Cardiac muscle cell (in vitro differentiated cells and primary cell): ENCODE measurements at regions not wholly inside any gene's neighbourhood (a gene's known extent, or its start where the extent isn't known, plus 50 kb on each side); places are given as distances from the start of the nearest gene placed in this dataset.

Experiments
- DNase-seq, 2 donors: peaks; one replicate each; pipeline versions ENCODE4 v3.0.0 to v3.0.0-alpha.2; 2010 to 2017; ENCODE audit warnings: low read depth in 1 of 2, low spot score in 1 of 2
- H3K27ac ChIP-seq: fragments of 200-600 bp; sonication (generic); 2 replicates; pipeline ENCODE4 v1.5.1; 2016
- H3K27me3 ChIP-seq: fragments of 200-600 bp; sonication (generic); 2 replicates; pipeline ENCODE4 v1.6.0; 2016; ENCODE audit warnings: control low read depth
- H3K36me3 ChIP-seq: fragments of 200-600 bp; sonication (generic); 2 replicates; pipeline ENCODE4 v1.5.1; 2016; ENCODE audit warnings: control low read depth
- H3K4me1 ChIP-seq: fragments of 200-600 bp; sonication (generic); 2 replicates; pipeline ENCODE4 v1.8.1; 2017; ENCODE audit warnings: low read depth, mild to moderate bottlenecking, mixed run types
- H3K4me3 ChIP-seq: fragments of 200-600 bp; sonication (generic); 2 replicates; pipeline ENCODE4 v1.5.1; 2016; ENCODE audit warnings: mild to moderate bottlenecking
- H3K9me3 ChIP-seq: fragments of 200-600 bp; sonication (generic); 2 replicates; pipeline ENCODE4 v1.5.1; 2017; ENCODE audit warnings: low read depth, mild to moderate bottlenecking, control low read depth
- TF ChIP-seq, protein P1 (sequence below): IDR thresholded peaks from 2 replicates; pipeline ENCODE4 v1.5.1; 2012; ENCODE audit warnings: low read depth, mild to moderate bottlenecking, low read length

DNA sequence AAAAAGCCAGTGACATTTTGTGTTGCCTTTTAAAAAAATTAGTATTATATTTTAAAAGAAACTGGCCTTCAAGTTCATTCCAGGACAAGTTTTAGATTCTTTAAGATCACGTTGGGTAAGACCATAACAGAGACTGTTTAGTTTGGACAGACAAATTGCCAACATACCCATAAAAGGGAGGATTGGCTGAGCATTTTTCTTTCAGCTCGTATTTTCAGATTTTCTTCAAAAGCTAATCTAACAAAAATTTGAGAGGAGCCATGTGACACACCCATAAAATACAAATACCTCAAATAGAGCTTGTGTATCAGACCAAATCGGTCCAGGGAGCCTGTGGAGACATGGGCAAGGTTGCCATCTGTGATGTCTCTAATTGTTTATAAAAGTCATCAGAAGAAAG is 74.6 kb upstream of the C1QTNF7 start:
- TF ChIP-seq, protein P1, sequence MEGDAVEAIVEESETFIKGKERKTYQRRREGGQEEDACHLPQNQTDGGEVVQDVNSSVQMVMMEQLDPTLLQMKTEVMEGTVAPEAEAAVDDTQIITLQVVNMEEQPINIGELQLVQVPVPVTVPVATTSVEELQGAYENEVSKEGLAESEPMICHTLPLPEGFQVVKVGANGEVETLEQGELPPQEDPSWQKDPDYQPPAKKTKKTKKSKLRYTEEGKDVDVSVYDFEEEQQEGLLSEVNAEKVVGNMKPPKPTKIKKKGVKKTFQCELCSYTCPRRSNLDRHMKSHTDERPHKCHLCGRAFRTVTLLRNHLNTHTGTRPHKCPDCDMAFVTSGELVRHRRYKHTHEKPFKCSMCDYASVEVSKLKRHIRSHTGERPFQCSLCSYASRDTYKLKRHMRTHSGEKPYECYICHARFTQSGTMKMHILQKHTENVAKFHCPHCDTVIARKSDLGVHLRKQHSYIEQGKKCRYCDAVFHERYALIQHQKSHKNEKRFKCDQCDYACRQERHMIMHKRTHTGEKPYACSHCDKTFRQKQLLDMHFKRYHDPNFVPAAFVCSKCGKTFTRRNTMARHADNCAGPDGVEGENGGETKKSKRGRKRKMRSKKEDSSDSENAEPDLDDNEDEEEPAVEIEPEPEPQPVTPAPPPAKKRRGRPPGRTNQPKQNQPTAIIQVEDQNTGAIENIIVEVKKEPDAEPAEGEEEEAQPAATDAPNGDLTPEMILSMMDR: no peak
- H3K27ac ChIP-seq: no peak overlapping the region

DNA sequence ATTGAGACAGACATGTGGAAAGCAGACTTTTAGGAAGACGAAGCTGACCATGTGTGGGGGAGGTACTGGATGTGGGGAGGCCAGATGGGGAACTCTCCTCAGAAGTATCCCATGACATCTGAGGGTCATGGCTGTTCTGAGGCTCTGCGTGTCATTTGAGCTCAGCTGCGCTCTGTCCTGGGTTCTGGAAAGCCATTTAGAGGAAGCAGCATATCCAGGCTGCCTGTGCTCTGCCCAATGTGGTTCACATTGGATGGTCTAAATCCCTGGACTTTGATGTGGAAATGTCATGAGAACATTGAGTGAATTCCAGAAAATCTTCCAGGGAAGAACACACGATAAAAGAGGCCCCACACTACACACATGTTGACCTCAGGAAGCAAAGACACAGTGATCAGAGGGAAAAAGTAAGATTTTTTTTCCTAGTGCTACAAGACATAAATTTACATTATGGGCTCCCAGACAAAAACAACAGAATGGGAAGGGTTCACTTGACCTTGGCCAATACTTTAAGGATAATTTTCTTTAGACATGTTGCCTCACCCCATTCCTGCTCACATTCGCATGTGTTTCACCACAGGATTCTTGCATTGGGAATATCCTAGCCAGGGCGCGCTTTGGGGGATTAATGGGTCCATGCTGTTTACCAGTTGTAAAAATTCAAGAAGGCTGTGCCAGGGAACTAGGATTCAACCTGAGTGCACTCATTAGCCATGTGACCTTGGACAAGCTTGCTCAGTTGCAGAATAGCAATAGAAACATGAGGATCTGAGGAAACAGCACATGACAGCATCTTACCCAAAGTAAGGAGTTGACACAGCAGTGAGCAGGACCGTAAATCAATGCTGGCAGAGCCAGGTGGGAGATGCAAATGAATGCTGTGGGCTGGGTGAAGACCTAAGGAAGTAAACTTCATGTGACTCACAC is 73.2 kb upstream of the C1QTNF7 start:
- Histone ChIP-seq H3K36me3 (no peaks in the 10 kb centered on the region), H3K4me3 (no peak overlapping the region), H3K27ac (no peak overlapping the region), H3K4me1 (no peaks in the 10 kb centered on the region), H3K9me3 (no peaks in the 10 kb centered on the region), H3K27me3 (no peaks in the 10 kb centered on the region)
- TF ChIP-seq, protein P1: no peak
- no peak for DNase-seq

More for the DNA sequence above, 74.6 kb upstream of the C1QTNF7 start:
- H3K9me3 ChIP-seq: no peaks in the 10 kb centered on the region
- peaks cover 11% of the 10 kb centered on the region for H3K4me1 ChIP-seq
- no peak for DNase-seq
- H3K27me3 ChIP-seq: no peaks in the 10 kb centered on the region
- no peak overlapping the region for H3K4me3 ChIP-seq
- H3K36me3 ChIP-seq: no peaks in the 10 kb centered on the region

DNA sequence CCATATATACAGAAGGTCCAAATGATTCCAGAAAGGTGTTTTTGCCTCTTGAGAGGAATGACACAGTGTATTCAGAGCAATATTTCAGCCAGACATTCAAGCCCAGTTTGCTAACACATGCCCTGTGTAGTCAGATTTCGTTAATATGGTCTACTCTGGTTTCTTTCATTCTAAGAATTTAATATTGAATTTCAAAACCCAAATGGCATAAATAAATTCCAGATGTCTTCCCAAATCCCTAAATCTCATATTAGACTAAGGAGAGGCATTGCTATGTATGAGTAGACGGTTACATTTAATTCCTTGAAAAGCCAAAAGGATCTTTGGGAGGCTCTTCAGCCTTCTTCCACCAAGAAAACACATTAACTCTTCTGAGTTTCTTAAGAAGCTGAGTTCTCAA is 66.3 kb upstream of the C1QTNF7 start:
- Histone ChIP-seq H3K4me3 (no peak overlapping the region), H3K9me3 (no peaks in the 10 kb centered on the region), H3K4me1 (no peaks in the 10 kb centered on the region), H3K36me3 (no peaks in the 10 kb centered on the region), H3K27me3 (no peaks in the 10 kb centered on the region), H3K27ac (no peak overlapping the region)
- DNase-seq: no peak
- TF ChIP-seq, protein P1: no peak

DNA sequence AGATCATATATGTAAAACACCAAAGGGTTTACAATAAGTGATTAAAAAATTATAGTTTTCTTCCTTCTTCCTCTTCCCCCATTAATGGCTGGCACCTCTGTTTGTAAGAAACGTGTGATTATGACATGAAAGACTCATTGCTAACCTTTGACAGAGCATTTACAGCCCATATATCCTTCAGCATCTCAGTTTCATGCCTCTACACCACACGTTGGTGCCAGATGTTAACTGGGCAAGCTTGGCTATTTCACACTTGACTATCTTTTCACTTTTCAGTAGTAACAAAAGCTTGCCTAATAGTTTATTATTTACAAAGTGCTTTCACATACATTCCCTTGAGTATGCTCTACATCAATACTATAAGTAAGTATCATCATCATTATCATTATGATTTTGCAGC is 65.3 kb upstream of the C1QTNF7 start:
- no peak overlapping the region for H3K4me3 ChIP-seq
- no peaks in the 10 kb centered on the region for H3K4me1 ChIP-seq
- no peaks in the 10 kb centered on the region for H3K36me3 ChIP-seq
- no peaks in the 10 kb centered on the region for H3K9me3 ChIP-seq
- H3K27me3 ChIP-seq: no peaks in the 10 kb centered on the region
- no peak overlapping the region for H3K27ac ChIP-seq
- no peak for DNase-seq
- TF ChIP-seq, protein P1: no peak

DNA sequence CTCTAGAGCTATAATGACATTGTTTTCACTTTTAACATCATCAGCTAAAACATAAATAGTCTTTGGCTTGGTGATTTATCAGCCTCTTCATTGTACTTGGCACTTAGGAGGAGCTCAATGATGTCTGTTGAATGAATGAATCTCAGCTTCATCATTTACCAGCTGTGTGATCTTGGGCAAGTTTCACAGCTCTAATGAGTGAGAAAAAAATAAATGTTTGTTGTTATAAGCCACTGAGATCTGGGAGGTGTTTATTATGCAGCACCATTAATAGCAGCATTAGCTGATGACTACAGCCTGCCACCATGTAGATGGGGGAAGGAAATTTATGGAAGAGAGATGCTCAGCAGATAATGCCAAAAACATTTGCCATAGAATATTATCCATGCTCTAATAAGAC is 63.6 kb upstream of the C1QTNF7 start:
- no peak for DNase-seq
- no peaks in the 10 kb centered on the region for H3K36me3 ChIP-seq
- no peaks in the 10 kb centered on the region for H3K4me1 ChIP-seq
- H3K27me3 ChIP-seq: no peaks in the 10 kb centered on the region
- H3K27ac ChIP-seq: no peak overlapping the region
- no peaks in the 10 kb centered on the region for H3K9me3 ChIP-seq
- TF ChIP-seq, protein P1: no peak
- no peak overlapping the region for H3K4me3 ChIP-seq
